ENCODE measurements at regions not wholly inside any gene's neighbourhood (a gene's known extent, or its start where the extent isn't known, plus 50 kb on each side); places are given as distances from the start of the nearest gene placed in this dataset.

GRCh38 chr20:4552075-4552640 lies 134.1 kb upstream of the PRNP start:
- no peak overlapping the region for H3K27ac ChIP-seq (ENCODE audit: low read depth in 2 of 2, low read length in 1 of 2)
- 24% methylated on average over 1 of the region's 1 CpG for WGBS (ENCODE audit: low lambda C conversion rate)
- no peak overlapping the region for H3K4me2 ChIP-seq

GRCh38 chr20:4550740-4551139 lies 135.5 kb upstream of the PRNP start:
- Histone ChIP-seq H3K4me2 (no peak overlapping the region), H4K20me1 (ENCODE audit: insufficient read depth) (no peaks in the 10 kb centered on the region), H3K9me2 (no peaks in the 10 kb centered on the region), H3K27ac (ENCODE audit: low read depth in 2 of 2, low read length in 1 of 2) (no peak overlapping the region), H3K27me3 (ENCODE audit: insufficient read depth) (no peaks in the 10 kb centered on the region), H3K4me3 (ENCODE audit: low read depth in 2 of 2, low read length in 1 of 2) (no peak overlapping the region), H2AFZ (ENCODE audit: low read depth) (no peak overlapping the region), H3K9ac (no peak overlapping the region), H3K79me2 (ENCODE audit: insufficient read depth) (no peaks in the 10 kb centered on the region), H3F3A (replicated peaks; ENCODE audit: insufficient read depth) (peaks cover 25% of the 10 kb centered on the region), H3K36me3 (replicated peaks in 1 of 2; ENCODE audit: control insufficient read depth in 1 of 2, insufficient read depth in 2 of 2, low read length in 1 of 2) (no peaks in the 10 kb centered on the region), H3K4me1 (ENCODE audit: control insufficient read depth in 1 of 2, insufficient read depth in 2 of 2, low read depth in 1 of 2, low read length in 1 of 2) (peaks cover 0 to 35% of the 10 kb centered on the region in 2 experiments; a peak in 2 of 4 replicates), H3K9me3 (no peaks in the 10 kb centered on the region)
- TF ChIP-seq TCF12 (IDR thresholded peaks at IDR 0.05) = peak; percentile 25; the same call in 1 of the 2 replicates
- TF ChIP-seq REST (IDR thresholded peaks at IDR 0.05; ENCODE audit: low read depth, low read length) = no peak
- 38% methylated on average over 1 of the region's 1 CpG for WGBS (ENCODE audit: low lambda C conversion rate)
- CTCF ChIA-PET = no interaction called here
- no peak for DNase-seq
- POLR2A ChIA-PET = no interaction called here

More at GRCh38 chr20:4552075-4552640, 134.1 kb upstream of the PRNP start:
- Histone ChIP-seq H3K9me2 (no peaks in the 10 kb centered on the region), H3K27me3 (ENCODE audit: insufficient read depth) (no peaks in the 10 kb centered on the region), H3F3A (replicated peaks; ENCODE audit: insufficient read depth) (peaks cover 18% of the 10 kb centered on the region), H3K4me1 (ENCODE audit: control insufficient read depth in 1 of 2, insufficient read depth in 2 of 2, low read depth in 1 of 2, low read length in 1 of 2) (peaks cover 0 to 30% of the 10 kb centered on the region in 2 experiments; a peak in 1 of 4 replicates), H3K9ac (no peak overlapping the region), H4K20me1 (ENCODE audit: insufficient read depth) (no peaks in the 10 kb centered on the region), H2AFZ (ENCODE audit: low read depth) (no peak overlapping the region), H3K36me3 (replicated peaks in 1 of 2; ENCODE audit: control insufficient read depth in 1 of 2, insufficient read depth in 2 of 2, low read length in 1 of 2) (no peaks in the 10 kb centered on the region), H3K4me3 (ENCODE audit: low read depth in 2 of 2, low read length in 1 of 2) (no peak overlapping the region), H3K9me3 (no peaks in the 10 kb centered on the region), H3K79me2 (ENCODE audit: insufficient read depth) (no peaks in the 10 kb centered on the region)
- ChIA-PET CTCF (no interaction called here), POLR2A (no interaction called here)
- TF ChIP-seq USF1 (IDR thresholded peaks at IDR 0.05; ENCODE audit: borderline replicate concordance, low read depth) (no peak), RCOR1 (IDR thresholded peaks at IDR 0.05; ENCODE audit: low read length) (no peak), SMC3 (IDR thresholded peaks at IDR 0.05; ENCODE audit: low read depth, low read length) (no peak), IRF3 (IDR thresholded peaks at IDR 0.05; ENCODE audit: low read depth, low read length) (no peak), GABPA (IDR thresholded peaks at IDR 0.05; ENCODE audit: low read depth) (no peak), RFX5 (IDR thresholded peaks at IDR 0.05; ENCODE audit: low read length) (no peak), ELF1 (IDR thresholded peaks at IDR 0.05) (no peak), FOXM1 (IDR thresholded peaks at IDR 0.05; ENCODE audit: low read depth) (no peak), FOXJ3 (CRISPR knock-in tag; IDR thresholded peaks at IDR 0.05) (no peak), MAX (IDR thresholded peaks at IDR 0.05; ENCODE audit: low read depth) (no peak)
- DNase-seq = no peak

Data from SK-N-SH (cell line).